ENCODE measurements at regions not wholly inside any gene's neighbourhood (a gene's known extent, or its start where the extent isn't known, plus 50 kb on each side); places are given as distances from the start of the nearest gene placed in this dataset.
"Not testable (repeated sequence)": the region's sequence is repeated elsewhere in the genome, so short reads cannot be mapped to it uniquely, and the experiment has no call there.

GRCh38 chr14:106480287-106480686 lies 953.9 kb downstream of the TMEM121 start:
- TF ChIP-seq, protein P1, sequence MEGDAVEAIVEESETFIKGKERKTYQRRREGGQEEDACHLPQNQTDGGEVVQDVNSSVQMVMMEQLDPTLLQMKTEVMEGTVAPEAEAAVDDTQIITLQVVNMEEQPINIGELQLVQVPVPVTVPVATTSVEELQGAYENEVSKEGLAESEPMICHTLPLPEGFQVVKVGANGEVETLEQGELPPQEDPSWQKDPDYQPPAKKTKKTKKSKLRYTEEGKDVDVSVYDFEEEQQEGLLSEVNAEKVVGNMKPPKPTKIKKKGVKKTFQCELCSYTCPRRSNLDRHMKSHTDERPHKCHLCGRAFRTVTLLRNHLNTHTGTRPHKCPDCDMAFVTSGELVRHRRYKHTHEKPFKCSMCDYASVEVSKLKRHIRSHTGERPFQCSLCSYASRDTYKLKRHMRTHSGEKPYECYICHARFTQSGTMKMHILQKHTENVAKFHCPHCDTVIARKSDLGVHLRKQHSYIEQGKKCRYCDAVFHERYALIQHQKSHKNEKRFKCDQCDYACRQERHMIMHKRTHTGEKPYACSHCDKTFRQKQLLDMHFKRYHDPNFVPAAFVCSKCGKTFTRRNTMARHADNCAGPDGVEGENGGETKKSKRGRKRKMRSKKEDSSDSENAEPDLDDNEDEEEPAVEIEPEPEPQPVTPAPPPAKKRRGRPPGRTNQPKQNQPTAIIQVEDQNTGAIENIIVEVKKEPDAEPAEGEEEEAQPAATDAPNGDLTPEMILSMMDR (IDR thresholded peaks at IDR 0.05; ENCODE audit: insufficient read depth, low read length), result not testable (repeated sequence)
- TF ChIP-seq POLR2AphosphoS5 (IDR thresholded peaks at IDR 0.05; ENCODE audit: low read depth); GABPA (IDR thresholded peaks at IDR 0.05; ENCODE audit: low read depth); SPI1 (IDR thresholded peaks at IDR 0.05; ENCODE audit: borderline replicate concordance, low read depth): not testable (repeated sequence)
- TF ChIP-seq, protein P2, sequence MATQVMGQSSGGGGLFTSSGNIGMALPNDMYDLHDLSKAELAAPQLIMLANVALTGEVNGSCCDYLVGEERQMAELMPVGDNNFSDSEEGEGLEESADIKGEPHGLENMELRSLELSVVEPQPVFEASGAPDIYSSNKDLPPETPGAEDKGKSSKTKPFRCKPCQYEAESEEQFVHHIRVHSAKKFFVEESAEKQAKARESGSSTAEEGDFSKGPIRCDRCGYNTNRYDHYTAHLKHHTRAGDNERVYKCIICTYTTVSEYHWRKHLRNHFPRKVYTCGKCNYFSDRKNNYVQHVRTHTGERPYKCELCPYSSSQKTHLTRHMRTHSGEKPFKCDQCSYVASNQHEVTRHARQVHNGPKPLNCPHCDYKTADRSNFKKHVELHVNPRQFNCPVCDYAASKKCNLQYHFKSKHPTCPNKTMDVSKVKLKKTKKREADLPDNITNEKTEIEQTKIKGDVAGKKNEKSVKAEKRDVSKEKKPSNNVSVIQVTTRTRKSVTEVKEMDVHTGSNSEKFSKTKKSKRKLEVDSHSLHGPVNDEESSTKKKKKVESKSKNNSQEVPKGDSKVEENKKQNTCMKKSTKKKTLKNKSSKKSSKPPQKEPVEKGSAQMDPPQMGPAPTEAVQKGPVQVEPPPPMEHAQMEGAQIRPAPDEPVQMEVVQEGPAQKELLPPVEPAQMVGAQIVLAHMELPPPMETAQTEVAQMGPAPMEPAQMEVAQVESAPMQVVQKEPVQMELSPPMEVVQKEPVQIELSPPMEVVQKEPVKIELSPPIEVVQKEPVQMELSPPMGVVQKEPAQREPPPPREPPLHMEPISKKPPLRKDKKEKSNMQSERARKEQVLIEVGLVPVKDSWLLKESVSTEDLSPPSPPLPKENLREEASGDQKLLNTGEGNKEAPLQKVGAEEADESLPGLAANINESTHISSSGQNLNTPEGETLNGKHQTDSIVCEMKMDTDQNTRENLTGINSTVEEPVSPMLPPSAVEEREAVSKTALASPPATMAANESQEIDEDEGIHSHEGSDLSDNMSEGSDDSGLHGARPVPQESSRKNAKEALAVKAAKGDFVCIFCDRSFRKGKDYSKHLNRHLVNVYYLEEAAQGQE (IDR thresholded peaks at IDR 0.05; ENCODE audit: insufficient replicate concordance, low read depth), result not testable (repeated sequence)
